Neural cell (in vitro differentiated cells): ENCODE measurements at regions not wholly inside any gene's neighbourhood (a gene's known extent, or its start where the extent isn't known, plus 50 kb on each side); places are given as distances from the start of the nearest gene placed in this dataset.

Source experiments
- H2AFZ ChIP-seq: fragments of 200-600, 300-800 bp; sonication (generic), shearing (Covaris generic); 2 replicates; pipeline ENCODE4 v1.6.0; 2014; ENCODE audit warnings: low read depth, mild to moderate bottlenecking, antibody characterized with exemption, low read length, moderate library complexity
- H3F3A ChIP-seq: fragments of 200-600 bp; shearing (Covaris generic); 2 replicates; pipeline ENCODE4 v1.6.1; 2016; ENCODE audit warnings: mild to moderate bottlenecking, moderate library complexity, mixed read lengths, antibody characterized with exemption, low read length; ENCODE audit not compliant: insufficient read depth, poor library complexity, severe bottlenecking
- H3K27ac ChIP-seq: fragments of 200-600, 300-800 bp; sonication (generic), shearing (Covaris generic); 2 replicates; pipeline ENCODE4 v1.5.1; 2014; ENCODE audit warnings: mild to moderate bottlenecking, low read length, moderate library complexity
- H3K27me3 ChIP-seq: fragments of 300-800, 200-600 bp; sonication (generic), shearing (Covaris generic); 2 replicates; pipeline ENCODE4 v1.6.0; 2014; ENCODE audit warnings: mild to moderate bottlenecking, low read depth, low read length, moderate library complexity; ENCODE audit not compliant: insufficient read depth
- H3K36me3 ChIP-seq: fragments of 300-800, 200-600 bp; sonication (generic), shearing (Covaris generic); 2 replicates; pipeline ENCODE4 v1.5.1; 2014; ENCODE audit warnings: mild to moderate bottlenecking, antibody characterized with exemption, low read length, moderate library complexity; ENCODE audit not compliant: insufficient read depth
- H3K4me2 ChIP-seq: fragments of 300-800, 200-600 bp; sonication (generic), shearing (Covaris generic); 2 replicates; pipeline ENCODE4 v1.6.0; 2014; ENCODE audit warnings: mild to moderate bottlenecking, low read length
- H3K4me3 ChIP-seq: fragments of 300-800, 200-600 bp; sonication (generic), shearing (Covaris generic); 2 replicates; pipeline ENCODE4 v1.5.1; 2014; ENCODE audit warnings: mild to moderate bottlenecking, low read length, moderate library complexity
- H3K79me2 ChIP-seq: fragments of 200-600 bp; shearing (Covaris generic); replicated peaks from 2 replicates; pipeline ENCODE4 v1.6.0; 2014; ENCODE audit warnings: mild to moderate bottlenecking, low read length, moderate library complexity; ENCODE audit not compliant: insufficient read depth
- H3K9ac ChIP-seq: fragments of 300-800, 200-600 bp; sonication (generic), shearing (Covaris generic); 2 replicates; pipeline ENCODE4 v1.6.1; 2016; ENCODE audit warnings: mild to moderate bottlenecking, low read length, mixed read lengths
- H3K9me2 ChIP-seq: fragments of 200-600 bp; shearing (Covaris generic); 2 replicates; pipeline ENCODE4 v1.6.1; 2016; ENCODE audit warnings: mild to moderate bottlenecking, low read length, mixed read lengths; ENCODE audit not compliant: insufficient read depth
- H3K9me3 ChIP-seq: fragments of 200-600, 300-800 bp; sonication (generic), shearing (Covaris generic); 2 replicates; pipeline ENCODE4 v1.6.1; 2016; ENCODE audit warnings: mild to moderate bottlenecking, mixed run types, low read length, moderate library complexity, mixed read lengths
- H4K20me1 ChIP-seq: fragments of 200-600 bp; shearing (Covaris generic); 2 replicates; pipeline ENCODE4 v1.6.1; 2016; ENCODE audit warnings: mild to moderate bottlenecking, mixed run types; ENCODE audit not compliant: insufficient read depth
- EP300 ChIP-seq: fragments of 450-650 bp; conservative IDR thresholded peaks from 2 replicates; pipeline ENCODE4 v1.6.1; 2014; ENCODE audit warnings: antibody characterized with exemption, mild to moderate bottlenecking, moderate library complexity; ENCODE audit not compliant: poor library complexity, severe bottlenecking
- EZH2 ChIP-seq: fragments of 200-600, 300-800 bp; shearing (Covaris generic), sonication (generic); IDR thresholded peaks from 2 replicates; pipeline ENCODE4 v1.6.1; 2014; ENCODE audit warnings: antibody characterized with exemption, low read length, borderline replicate concordance, mild to moderate bottlenecking; ENCODE audit not compliant: insufficient read depth, poor library complexity, severe bottlenecking
- MXI1 ChIP-seq: fragments of 450-650 bp; conservative IDR thresholded peaks from 2 replicates; pipeline ENCODE4 v1.6.1; 2014; ENCODE audit warnings: antibody characterized with exemption, mild to moderate bottlenecking; ENCODE audit not compliant: poor library complexity, severe bottlenecking
- POLR2AphosphoS5 ChIP-seq: IDR thresholded peaks from 2 replicates; pipeline ENCODE4 v1.6.1; 2012
- RAD21 ChIP-seq: fragments of 450-650 bp; conservative IDR thresholded peaks from 2 replicates; pipeline ENCODE4 v1.6.1; 2014; ENCODE audit warnings: antibody characterized with exemption, mild to moderate bottlenecking, moderate library complexity
- SMC3 ChIP-seq: fragments of 450-650 bp; conservative IDR thresholded peaks from 2 replicates; pipeline ENCODE4 v1.6.1; 2014; ENCODE audit warnings: antibody characterized with exemption, mild to moderate bottlenecking, moderate library complexity; ENCODE audit not compliant: poor library complexity
- TAF1 ChIP-seq: IDR thresholded peaks from 2 replicates; pipeline ENCODE4 v1.6.1; 2012; ENCODE audit warnings: low read depth
- TF ChIP-seq, protein P1 (sequence below): IDR thresholded peaks from 2 replicates; pipeline ENCODE4 v1.6.1; 2012; ENCODE audit warnings: borderline replicate concordance
- TF ChIP-seq, protein P2 (sequence below): fragments of 450-650 bp; IDR thresholded peaks from 2 replicates; pipeline ENCODE4 v1.5.1; 2014; ENCODE audit warnings: antibody characterized with exemption, mild to moderate bottlenecking, moderate library complexity; ENCODE audit not compliant: poor library complexity, severe bottlenecking

DNA sequence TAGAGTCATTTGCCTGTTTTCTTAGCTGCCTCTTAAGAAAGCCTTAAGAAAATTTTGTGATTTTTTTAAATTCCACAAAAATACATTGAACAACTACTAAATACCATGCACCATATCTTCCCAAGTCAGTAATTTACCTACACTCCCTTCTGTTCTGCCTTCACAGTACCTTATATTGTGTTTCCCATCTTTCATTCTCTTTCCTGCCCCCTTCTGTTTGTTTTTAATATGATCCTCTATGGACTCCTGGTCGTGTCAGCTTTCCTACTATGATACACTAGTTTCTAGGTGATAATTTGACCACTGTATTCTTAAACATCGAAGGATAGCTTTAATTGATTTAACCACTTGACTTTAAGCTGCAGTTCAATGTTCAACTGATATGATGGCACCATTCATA lies 297.7 kb upstream of the HAND2 start:
- TF ChIP-seq, protein P1, sequence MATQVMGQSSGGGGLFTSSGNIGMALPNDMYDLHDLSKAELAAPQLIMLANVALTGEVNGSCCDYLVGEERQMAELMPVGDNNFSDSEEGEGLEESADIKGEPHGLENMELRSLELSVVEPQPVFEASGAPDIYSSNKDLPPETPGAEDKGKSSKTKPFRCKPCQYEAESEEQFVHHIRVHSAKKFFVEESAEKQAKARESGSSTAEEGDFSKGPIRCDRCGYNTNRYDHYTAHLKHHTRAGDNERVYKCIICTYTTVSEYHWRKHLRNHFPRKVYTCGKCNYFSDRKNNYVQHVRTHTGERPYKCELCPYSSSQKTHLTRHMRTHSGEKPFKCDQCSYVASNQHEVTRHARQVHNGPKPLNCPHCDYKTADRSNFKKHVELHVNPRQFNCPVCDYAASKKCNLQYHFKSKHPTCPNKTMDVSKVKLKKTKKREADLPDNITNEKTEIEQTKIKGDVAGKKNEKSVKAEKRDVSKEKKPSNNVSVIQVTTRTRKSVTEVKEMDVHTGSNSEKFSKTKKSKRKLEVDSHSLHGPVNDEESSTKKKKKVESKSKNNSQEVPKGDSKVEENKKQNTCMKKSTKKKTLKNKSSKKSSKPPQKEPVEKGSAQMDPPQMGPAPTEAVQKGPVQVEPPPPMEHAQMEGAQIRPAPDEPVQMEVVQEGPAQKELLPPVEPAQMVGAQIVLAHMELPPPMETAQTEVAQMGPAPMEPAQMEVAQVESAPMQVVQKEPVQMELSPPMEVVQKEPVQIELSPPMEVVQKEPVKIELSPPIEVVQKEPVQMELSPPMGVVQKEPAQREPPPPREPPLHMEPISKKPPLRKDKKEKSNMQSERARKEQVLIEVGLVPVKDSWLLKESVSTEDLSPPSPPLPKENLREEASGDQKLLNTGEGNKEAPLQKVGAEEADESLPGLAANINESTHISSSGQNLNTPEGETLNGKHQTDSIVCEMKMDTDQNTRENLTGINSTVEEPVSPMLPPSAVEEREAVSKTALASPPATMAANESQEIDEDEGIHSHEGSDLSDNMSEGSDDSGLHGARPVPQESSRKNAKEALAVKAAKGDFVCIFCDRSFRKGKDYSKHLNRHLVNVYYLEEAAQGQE, result no peak
- TF ChIP-seq, protein P2, sequence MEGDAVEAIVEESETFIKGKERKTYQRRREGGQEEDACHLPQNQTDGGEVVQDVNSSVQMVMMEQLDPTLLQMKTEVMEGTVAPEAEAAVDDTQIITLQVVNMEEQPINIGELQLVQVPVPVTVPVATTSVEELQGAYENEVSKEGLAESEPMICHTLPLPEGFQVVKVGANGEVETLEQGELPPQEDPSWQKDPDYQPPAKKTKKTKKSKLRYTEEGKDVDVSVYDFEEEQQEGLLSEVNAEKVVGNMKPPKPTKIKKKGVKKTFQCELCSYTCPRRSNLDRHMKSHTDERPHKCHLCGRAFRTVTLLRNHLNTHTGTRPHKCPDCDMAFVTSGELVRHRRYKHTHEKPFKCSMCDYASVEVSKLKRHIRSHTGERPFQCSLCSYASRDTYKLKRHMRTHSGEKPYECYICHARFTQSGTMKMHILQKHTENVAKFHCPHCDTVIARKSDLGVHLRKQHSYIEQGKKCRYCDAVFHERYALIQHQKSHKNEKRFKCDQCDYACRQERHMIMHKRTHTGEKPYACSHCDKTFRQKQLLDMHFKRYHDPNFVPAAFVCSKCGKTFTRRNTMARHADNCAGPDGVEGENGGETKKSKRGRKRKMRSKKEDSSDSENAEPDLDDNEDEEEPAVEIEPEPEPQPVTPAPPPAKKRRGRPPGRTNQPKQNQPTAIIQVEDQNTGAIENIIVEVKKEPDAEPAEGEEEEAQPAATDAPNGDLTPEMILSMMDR, result no peak
- TF ChIP-seq EZH2 (no peak), MXI1 (no peak)
- no peak overlapping the region for H3K4me3 ChIP-seq
- no peaks in the 10 kb centered on the region for H3K9me2 ChIP-seq
- no peak overlapping the region for H3K27ac ChIP-seq
- H4K20me1 ChIP-seq, result no peaks in the 10 kb centered on the region
- H3K9ac ChIP-seq, result no peak overlapping the region
- no peak overlapping the region for H2AFZ ChIP-seq
- no peaks in the 10 kb centered on the region for H3K27me3 ChIP-seq
- H3F3A ChIP-seq, result no peaks in the 10 kb centered on the region
- H3K4me2 ChIP-seq, result no peak overlapping the region
- H3K9me3 ChIP-seq, result no peaks in the 10 kb centered on the region
- H3K36me3 ChIP-seq, result no peaks in the 10 kb centered on the region
- H3K79me2 ChIP-seq, result no peaks in the 10 kb centered on the region

- Histone ChIP-seq H4K20me1 (no peaks in the 10 kb centered on the region), H3K9me3 (no peaks in the 10 kb centered on the region), H3K9me2 (no peaks in the 10 kb centered on the region), H3K36me3 (no peaks in the 10 kb centered on the region), H3K27me3 (no peaks in the 10 kb centered on the region), H2AFZ (no peak overlapping the region), H3K9ac (no peak overlapping the region), H3K4me3 (no peak overlapping the region), H3K4me2 (no peak overlapping the region), H3F3A (no peaks in the 10 kb centered on the region), H3K27ac (no peak overlapping the region), H3K79me2 (no peaks in the 10 kb centered on the region)
- TF ChIP-seq TAF1, result no peak
- TF ChIP-seq EP300, result no peak
- TF ChIP-seq SMC3, result no peak
- TF ChIP-seq EZH2, result no peak
- TF ChIP-seq POLR2AphosphoS5, result no peak
- TF ChIP-seq, protein P2, result no peak
- no peak for TF ChIP-seq RAD21
- no peak for TF ChIP-seq MXI1
- TF ChIP-seq, protein P1, result no peak
Observed at GRCh38 chr4:173821876-173822275, 291.8 kb upstream of the HAND2 start.
